ENCODE measurements at regions not wholly inside any gene's neighbourhood (a gene's known extent, or its start where the extent isn't known, plus 50 kb on each side); places are given as distances from the start of the nearest gene placed in this dataset.
"Not testable (repeated sequence)": the region's sequence is repeated elsewhere in the genome, so short reads cannot be mapped to it uniquely, and the experiment has no call there.

DNA sequence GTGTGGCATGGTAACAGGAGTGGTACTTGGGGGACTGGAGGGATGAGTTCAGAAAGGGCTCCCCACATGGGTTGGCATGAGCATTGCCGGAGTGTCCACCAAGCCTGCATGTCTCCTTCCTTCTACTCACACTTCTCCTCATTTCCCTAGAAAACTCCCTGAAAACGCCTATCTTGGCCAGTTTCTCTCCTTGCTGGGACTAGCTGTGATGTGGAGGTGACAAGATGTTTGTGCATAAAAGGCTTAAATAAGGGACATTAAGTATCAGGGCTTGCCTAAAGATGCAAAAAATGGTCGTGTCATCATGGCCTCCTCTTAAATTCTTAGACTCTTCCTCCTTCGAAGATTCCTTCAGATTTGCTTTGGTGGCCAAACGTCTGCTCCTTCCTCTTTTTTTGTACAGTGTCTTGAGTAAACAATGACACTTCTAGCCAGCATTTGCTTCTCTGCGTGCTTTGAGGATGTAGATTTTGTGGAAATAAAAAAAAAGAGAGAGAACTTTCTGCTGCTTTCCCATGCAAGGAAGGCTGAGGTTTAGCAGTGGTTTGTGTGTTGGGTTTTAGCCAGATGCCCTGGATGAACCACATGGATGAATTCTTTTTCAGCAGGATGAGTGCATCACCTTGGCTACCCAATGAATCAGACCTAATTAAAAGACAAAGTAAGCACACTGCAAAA lies 239.1 kb upstream of the IRF2BP2 start:
- no peak overlapping the region for H3K27ac Mint-ChIP-seq
- H3K27ac ChIP-seq (ENCODE audit: low read length in 2 of 2), result no peak overlapping the region
- H3K4me1 Mint-ChIP-seq, result peaks cover 37% of the 10 kb centered on the region
- H2AFZ ChIP-seq (ENCODE audit: insufficient read depth, low read depth, low read length, poor library complexity, severe bottlenecking), result no peak overlapping the region
- no peak overlapping the region for H3K4me2 ChIP-seq (replicated peaks; ENCODE audit: low read depth, low read length, poor library complexity, severe bottlenecking)
- peaks cover 21 to 29% of the 10 kb centered on the region in 2 donors for H3K4me1 ChIP-seq (ENCODE audit: control insufficient read depth in 2 of 2, insufficient read depth in 2 of 2, low read length in 2 of 2)
- no peaks in the 10 kb centered on the region for H3K9me3 ChIP-seq (ENCODE audit: control extremely low read depth in 1 of 3, control insufficient read depth in 2 of 3, insufficient read depth in 1 of 3, low read length in 2 of 3)
- ATAC-seq (ENCODE audit: low read depth), result no peak
- H3K79me2 ChIP-seq (ENCODE audit: control insufficient read depth, insufficient read depth, low read length), result no peaks in the 10 kb centered on the region
- H3K9ac ChIP-seq (ENCODE audit: low read length), result no peak overlapping the region
- no peak for TF ChIP-seq EZH2 (IDR thresholded peaks at IDR 0.05; ENCODE audit: borderline replicate concordance, insufficient read depth, low read depth, low read length, poor library complexity, severe bottlenecking)
- TF ChIP-seq, protein P1, sequence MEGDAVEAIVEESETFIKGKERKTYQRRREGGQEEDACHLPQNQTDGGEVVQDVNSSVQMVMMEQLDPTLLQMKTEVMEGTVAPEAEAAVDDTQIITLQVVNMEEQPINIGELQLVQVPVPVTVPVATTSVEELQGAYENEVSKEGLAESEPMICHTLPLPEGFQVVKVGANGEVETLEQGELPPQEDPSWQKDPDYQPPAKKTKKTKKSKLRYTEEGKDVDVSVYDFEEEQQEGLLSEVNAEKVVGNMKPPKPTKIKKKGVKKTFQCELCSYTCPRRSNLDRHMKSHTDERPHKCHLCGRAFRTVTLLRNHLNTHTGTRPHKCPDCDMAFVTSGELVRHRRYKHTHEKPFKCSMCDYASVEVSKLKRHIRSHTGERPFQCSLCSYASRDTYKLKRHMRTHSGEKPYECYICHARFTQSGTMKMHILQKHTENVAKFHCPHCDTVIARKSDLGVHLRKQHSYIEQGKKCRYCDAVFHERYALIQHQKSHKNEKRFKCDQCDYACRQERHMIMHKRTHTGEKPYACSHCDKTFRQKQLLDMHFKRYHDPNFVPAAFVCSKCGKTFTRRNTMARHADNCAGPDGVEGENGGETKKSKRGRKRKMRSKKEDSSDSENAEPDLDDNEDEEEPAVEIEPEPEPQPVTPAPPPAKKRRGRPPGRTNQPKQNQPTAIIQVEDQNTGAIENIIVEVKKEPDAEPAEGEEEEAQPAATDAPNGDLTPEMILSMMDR (IDR thresholded peaks at IDR 0.05), result no peak
- no peaks in the 10 kb centered on the region for H3K27me3 ChIP-seq (replicated peaks in 1 of 4; ENCODE audit: control extremely low read depth in 1 of 4, control insufficient read depth in 3 of 4, insufficient read depth in 4 of 4, low read length in 3 of 4)
- 0% methylated on average over 2 of the region's 6 CpGs for WGBS (ENCODE audit: insufficient coverage)
- H3K9me3 Mint-ChIP-seq (ENCODE audit: insufficient read depth), result no peaks in the 10 kb centered on the region
- ChIA-PET POLR2A (no interaction called here), CTCF (no interaction called here)
- no peak overlapping the region for H3K4me3 ChIP-seq (ENCODE audit: control extremely low read depth in 1 of 5, extremely low read depth in 1 of 5, insufficient read depth in 1 of 5, low read depth in 2 of 5, low read length in 4 of 5)
- H4K20me1 ChIP-seq (ENCODE audit: control insufficient read depth, insufficient read depth, low read length, poor library complexity, severe bottlenecking), result no peaks in the 10 kb centered on the region
- no peaks in the 10 kb centered on the region for H3K36me3 ChIP-seq (replicated peaks in 1 of 2; ENCODE audit: control extremely low read depth in 1 of 2, control insufficient read depth in 1 of 2, extremely low read depth in 1 of 2, insufficient read depth in 2 of 2, low read length in 1 of 2)
- intact Hi-C loops (cut with micrococcal nuclease), result loop anchor here (10.0 kb wide), 1 partner anchor 116 kb away; no protein-coding TSS in a partner anchor
- H3K4me3 Mint-ChIP-seq, result no peak overlapping the region
- DNase-seq, result no peak
- no peaks in the 10 kb centered on the region for H3K27me3 Mint-ChIP-seq

DNA sequence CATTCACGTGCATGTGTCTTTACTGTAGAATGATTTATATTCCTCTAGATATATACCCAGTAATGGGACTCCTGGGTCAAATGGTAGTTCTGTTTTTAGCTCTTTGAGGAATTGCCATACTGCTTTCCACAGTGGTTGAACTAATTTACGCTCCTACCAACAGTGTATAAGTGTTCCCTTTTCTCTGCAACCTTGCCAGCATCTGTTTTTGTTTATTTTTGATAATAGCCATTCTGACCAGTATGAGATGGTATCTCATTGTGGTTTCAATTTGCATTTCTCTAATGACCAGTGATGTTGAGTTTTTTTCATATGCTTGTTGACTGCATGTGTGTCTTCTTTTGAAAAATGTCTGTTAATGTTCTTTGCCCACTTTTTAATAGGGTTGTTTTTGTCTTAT lies 236.8 kb upstream of the IRF2BP2 start:
- H2AFZ ChIP-seq (ENCODE audit: insufficient read depth, low read depth, low read length, poor library complexity, severe bottlenecking); H3K4me2 ChIP-seq (replicated peaks; ENCODE audit: low read depth, low read length, poor library complexity, severe bottlenecking); H3K9me3 ChIP-seq (ENCODE audit: control extremely low read depth in 1 of 3, control insufficient read depth in 2 of 3, insufficient read depth in 1 of 3, low read length in 2 of 3); H3K79me2 ChIP-seq (ENCODE audit: control insufficient read depth, insufficient read depth, low read length); H3K9me3 Mint-ChIP-seq (ENCODE audit: insufficient read depth); H3K36me3 ChIP-seq (replicated peaks in 1 of 2; ENCODE audit: control extremely low read depth in 1 of 2, control insufficient read depth in 1 of 2, extremely low read depth in 1 of 2, insufficient read depth in 2 of 2, low read length in 1 of 2); H3K4me3 Mint-ChIP-seq; ATAC-seq (ENCODE audit: low read depth); DNase-seq; H3K27me3 ChIP-seq (replicated peaks in 1 of 4; ENCODE audit: control extremely low read depth in 1 of 4, control insufficient read depth in 3 of 4, insufficient read depth in 4 of 4, low read length in 3 of 4); H3K9ac ChIP-seq (ENCODE audit: low read length); H3K27me3 Mint-ChIP-seq; H3K4me3 ChIP-seq (ENCODE audit: control extremely low read depth in 1 of 5, extremely low read depth in 1 of 5, insufficient read depth in 1 of 5, low read depth in 2 of 5, low read length in 4 of 5); H3K27ac ChIP-seq (ENCODE audit: low read length in 2 of 2); H4K20me1 ChIP-seq (ENCODE audit: control insufficient read depth, insufficient read depth, low read length, poor library complexity, severe bottlenecking); H3K27ac Mint-ChIP-seq; POLR2A ChIA-PET; CTCF ChIA-PET: not testable (repeated sequence)
- intact Hi-C loops (cut with micrococcal nuclease), result loop anchor here (10.0 kb wide), 1 partner anchor 118 kb away; no protein-coding TSS in a partner anchor
- H3K4me1 Mint-ChIP-seq, result peaks cover 51% of the 10 kb centered on the region
- peaks cover 33 to 40% of the 10 kb centered on the region in 2 donors for H3K4me1 ChIP-seq (ENCODE audit: control insufficient read depth in 2 of 2, insufficient read depth in 2 of 2, low read length in 2 of 2)
- WGBS (ENCODE audit: insufficient coverage), result no CpG with 5 or more reads among the region's 2 CpGs
